HepG2 (cell line): ENCODE measurements at regions not wholly inside any gene's neighbourhood (a gene's known extent, or its start where the extent isn't known, plus 50 kb on each side); places are given as distances from the start of the nearest gene placed in this dataset.

Experiments used
- ATAC-seq: fragments of 200-7000 bp; cut with Tn5 transposase; 3 replicates; pipeline ENCODE4 v1.9.1; 2020; ENCODE audit warnings: mild to moderate bottlenecking, moderate library complexity
- BruUV-seq: library from RNA; stranded (reverse); fragments of 400-500 nt; replicated peaks from 2 replicates; lab custom pipeline; 2021; lab: Mats Ljungman, UMichigan
- CTCF ChIA-PET: fragments of 300-600 bp; formaldehyde crosslinking; extraction: SDS; loops from one replicate; lab custom pipeline; 2021; ENCODE audit warnings: low total read pairs, inconsistent platforms, low intra/inter-chr PET ratio; lab: Yijun Ruan, JAX
- POLR2A ChIA-PET: fragments of 350-600 bp; sonication (Branson Sonifier 250); formaldehyde crosslinking; loops from one replicate; lab custom pipeline; 2020; ENCODE audit warnings: antibody characterized with exemption, inconsistent platforms; lab: Yijun Ruan, JAX
- DNase-seq: peaks from one replicate; pipeline ENCODE4 v3.0.0-alpha.2; 2015; ENCODE audit warnings: low spot score
- FAIRE-seq: peaks from 3 replicates; lab custom pipeline; 2011; peaks lifted over from hg19 to GRCh38; lab: Jason Lieb, UNC
- H2AFZ ChIP-seq: one replicate; pipeline ENCODE4 v1.6.1; 2011; ENCODE audit warnings: low read length, inconsistent platforms
- H3K27ac ChIP-seq: fragments of 300-600 bp; 3 replicates; pipeline ENCODE4 v1.8.0; 2011; ENCODE audit warnings: mixed run types, mild to moderate bottlenecking, mixed read lengths, low read length, inconsistent platforms; ENCODE audit not compliant: insufficient read depth; ENCODE audit errors: extremely low read length
- H3K27me3 ChIP-seq, 2 experiments: fragments of 200-600 bp in 1 of 2; 2 replicates in 1 of 2; 3 replicates in 1 of 2; pipeline versions ENCODE4 v1.6.0 to v1.8.0; 2011; ENCODE audit warnings: low read length in 2 of 2, mild to moderate bottlenecking in 2 of 2, moderate library complexity in 2 of 2, inconsistent platforms in 1 of 2; ENCODE audit not compliant: insufficient read depth in 2 of 2, control insufficient read depth in 1 of 2
- H3K36me3 ChIP-seq, 2 experiments: fragments of 200-600 bp in 1 of 2; replicated peaks in 1 of 2; 2 replicates in 1 of 2; 3 replicates in 1 of 2; pipeline versions ENCODE4 v1.5.1 to v1.8.0; 2011; ENCODE audit warnings: low read length in 2 of 2, inconsistent platforms in 1 of 2; ENCODE audit not compliant: insufficient read depth in 2 of 2, control insufficient read depth in 1 of 2
- H3K4me1 ChIP-seq: 2 replicates; pipeline ENCODE4 v1.5.1; 2012; ENCODE audit warnings: low read length, inconsistent platforms; ENCODE audit not compliant: insufficient read depth
- H3K4me2 ChIP-seq: 2 replicates; pipeline ENCODE4 v1.6.0; 2011; ENCODE audit warnings: low read depth, low read length, inconsistent platforms
- H3K4me3 ChIP-seq, 3 experiments: fragments of 200-600 bp in 1 of 3; sonication (generic), shearing (Covaris generic) in 1 of 3; replicated peaks in 1 of 3; 2 replicates each; pipeline ENCODE4 v1.5.1; 2011 to 2016; ENCODE audit warnings: low read length in 3 of 3, inconsistent platforms in 2 of 3, low read depth in 2 of 3, mild to moderate bottlenecking in 2 of 3, control low read depth in 1 of 3, mixed read lengths in 1 of 3; ENCODE audit not compliant: insufficient read depth in 1 of 3
- H3K79me2 ChIP-seq: one replicate; pipeline ENCODE4 v1.6.1; 2011; ENCODE audit warnings: low read length, inconsistent platforms; ENCODE audit not compliant: insufficient read depth
- H3K9ac ChIP-seq: 2 replicates; pipeline ENCODE4 v1.6.0; 2011; ENCODE audit warnings: mild to moderate bottlenecking, low read depth, low read length, inconsistent platforms; ENCODE audit not compliant: insufficient read depth
- H3K9me3 ChIP-seq: 2 replicates; pipeline ENCODE4 v1.5.1; 2012; ENCODE audit warnings: mild to moderate bottlenecking, low read length
- H4K20me1 ChIP-seq: 2 replicates; pipeline ENCODE4 v1.6.0; 2011; ENCODE audit warnings: inconsistent platforms, mild to moderate bottlenecking, low read length, moderate library complexity; ENCODE audit not compliant: insufficient read depth
- DR1 ChIP-seq: sonication (generic); formaldehyde crosslinking; IDR thresholded peaks from 2 replicates; pipeline ENCODE4 v1.8.0; 2021; ENCODE audit warnings: mild to moderate bottlenecking, missing genetic modification reagents, inconsistent platforms
- FOXA1 ChIP-seq, 2 experiments: fragments of 450-650 bp in 1 of 2; sonication (generic) in 1 of 2; formaldehyde crosslinking in 1 of 2; IDR thresholded peaks; 2 replicates each; pipeline versions ENCODE4 v1.4.0 to v1.6.1; 2016 to 2020; ENCODE audit warnings: missing genetic modification reagents in 1 of 2
- MEIS1 ChIP-seq: sonication (generic); formaldehyde crosslinking; IDR thresholded peaks from 2 replicates; pipeline ENCODE4 v1.9.0; 2021; ENCODE audit warnings: mild to moderate bottlenecking, missing genetic modification reagents, moderate library complexity, borderline replicate concordance
- RAD51 ChIP-seq: fragments of 450-650 bp; IDR thresholded peaks from 2 replicates; pipeline ENCODE4 v1.6.1; 2016; ENCODE audit warnings: borderline replicate concordance
- ZFP90 ChIP-seq: sonication (generic); formaldehyde crosslinking; IDR thresholded peaks from 2 replicates; pipeline ENCODE4 v1.8.0; 2022; ENCODE audit warnings: missing genetic modification reagents, mild to moderate bottlenecking, inconsistent platforms, borderline replicate concordance
- ZNF143 ChIP-seq: sonication (generic); formaldehyde crosslinking; IDR thresholded peaks from 2 replicates; pipeline ENCODE4 v1.4.0; 2020; ENCODE audit warnings: missing genetic modification reagents
- WGBS: methylation state at CpG from one replicate; pipeline ENCODE4 v1.1.6; 2017; ENCODE audit warnings: low lambda C conversion rate; 5-methylcytosine and 5-hydroxymethylcytosine counted together
- in situ Hi-C: cut with HindIII; loops from 2 replicates; pipeline ENCODE4 v1.10.0; 2017; ENCODE audit warnings: low pct_unique_long_range_greater_than_20kb; ENCODE audit not compliant: extremely low pct_ligation_motif_present
- intact Hi-C: fragments of 100-400 bp; cut with micrococcal nuclease; formaldehyde crosslinking; loops from one replicate; pipeline ENCODE4 v1.10.0; 2022; ENCODE audit not compliant: unreplicated experiment
- TF ChIP-seq, protein P1 (sequence below): IDR thresholded peaks from 2 replicates; pipeline ENCODE4 v1.6.1; 2012; ENCODE audit warnings: low read depth, low read length, improper control_type of control experiment
- TF ChIP-seq, protein P2 (sequence below), 2 experiments: sonication (generic) in 1 of 2; formaldehyde crosslinking in 1 of 2; IDR thresholded peaks; 2 replicates each; pipeline versions ENCODE4 v1.5.1 to v1.6.1; 2011 to 2020; ENCODE audit warnings: borderline replicate concordance in 1 of 2, low read depth in 1 of 2, low read length in 1 of 2, mild to moderate bottlenecking in 1 of 2, missing genetic modification reagents in 1 of 2, moderate library complexity in 1 of 2
- TF ChIP-seq, protein P3 (sequence below): sonication (generic); formaldehyde crosslinking; IDR thresholded peaks from 2 replicates; pipeline ENCODE4 v1.4.0; 2020; ENCODE audit warnings: missing genetic modification reagents, borderline replicate concordance

DNA sequence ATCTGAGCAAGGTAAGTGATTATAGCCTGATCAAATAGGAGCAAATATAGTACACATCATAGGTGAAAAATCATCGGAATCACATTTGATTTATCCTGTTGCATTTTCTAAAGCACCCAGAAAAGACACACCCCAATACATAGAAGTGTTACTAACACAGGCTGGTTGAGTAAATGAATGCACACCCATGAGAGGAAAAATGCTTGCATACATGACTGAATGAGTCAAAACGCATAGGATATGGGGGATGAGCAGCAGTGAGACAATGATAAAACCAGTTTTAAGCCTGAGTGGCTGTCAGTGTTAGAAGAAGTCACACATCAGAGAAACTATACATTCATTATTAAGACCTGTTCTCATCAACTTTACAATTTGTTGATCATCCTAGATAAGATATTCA, 449.6 kb upstream of the CDH20 start:
- intact Hi-C loops = no loop called here
- Histone ChIP-seq H3K4me2 (no peak overlapping the region), H3K4me1 (no peaks in the 10 kb centered on the region), H3K9me3 (no peaks in the 10 kb centered on the region), H3K9ac (no peak overlapping the region), H3K27me3 (no peaks in the 10 kb centered on the region), H3K79me2 (no peaks in the 10 kb centered on the region), H2AFZ (no peak overlapping the region), H3K27ac (no peak overlapping the region), H3K36me3 (no peaks in the 10 kb centered on the region), H4K20me1 (no peaks in the 10 kb centered on the region), H3K4me3 (no peak overlapping the region)
- FAIRE-seq (no peak), DNase-seq (no peak), ATAC-seq (no peak)
- TF ChIP-seq, protein P1, sequence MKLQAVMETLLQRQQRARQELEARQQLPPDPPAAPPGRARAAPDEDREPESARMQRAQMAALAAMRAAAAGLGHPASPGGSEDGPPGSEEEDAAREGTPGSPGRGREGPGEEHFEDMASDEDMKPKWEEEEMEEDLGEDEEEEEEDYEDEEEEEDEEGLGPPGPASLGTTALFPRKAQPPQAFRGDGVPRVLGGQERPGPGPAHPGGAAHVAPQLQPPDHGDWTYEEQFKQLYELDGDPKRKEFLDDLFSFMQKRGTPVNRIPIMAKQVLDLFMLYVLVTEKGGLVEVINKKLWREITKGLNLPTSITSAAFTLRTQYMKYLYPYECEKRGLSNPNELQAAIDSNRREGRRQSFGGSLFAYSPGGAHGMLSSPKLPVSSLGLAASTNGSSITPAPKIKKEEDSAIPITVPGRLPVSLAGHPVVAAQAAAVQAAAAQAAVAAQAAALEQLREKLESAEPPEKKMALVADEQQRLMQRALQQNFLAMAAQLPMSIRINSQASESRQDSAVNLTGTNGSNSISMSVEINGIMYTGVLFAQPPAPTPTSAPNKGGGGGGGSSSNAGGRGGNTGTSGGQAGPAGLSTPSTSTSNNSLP = no peak
- no peak for TF ChIP-seq DR1 (CRISPR knock-in tag)
- no peak for TF ChIP-seq MEIS1 (CRISPR knock-in tag)
- 29% methylated on average over 2 of the region's 2 CpGs for WGBS
- no TSS peak for BruUV-seq
- CTCF ChIA-PET = no interaction called here
- POLR2A ChIA-PET = no interaction called here
- in situ Hi-C loops = no loop called here

DNA sequence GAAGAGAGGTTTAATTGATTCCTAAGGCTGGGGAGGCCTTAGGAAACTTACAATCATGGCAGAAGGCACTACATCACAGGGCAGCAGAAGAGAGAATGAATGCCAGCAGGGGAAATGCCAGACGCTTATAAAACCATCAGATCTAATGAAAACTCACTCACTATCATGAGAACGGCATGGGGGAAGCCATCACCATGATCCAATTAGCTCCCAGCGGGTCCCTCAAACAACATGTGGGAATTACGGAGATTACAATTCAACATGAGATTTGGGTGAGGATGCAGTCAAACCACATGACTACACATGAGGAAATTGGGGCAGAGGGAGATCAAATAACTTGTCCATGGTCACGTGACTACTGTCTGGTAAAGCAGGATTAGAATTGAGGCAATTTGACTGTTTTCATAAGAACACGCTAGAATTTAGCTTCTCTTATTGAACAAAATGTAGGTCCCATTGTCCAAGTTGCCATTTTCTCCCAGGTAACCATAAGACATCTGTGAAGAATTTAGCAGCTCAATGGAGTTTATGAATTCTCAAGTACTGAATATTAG, 445.1 kb upstream of the CDH20 start:
- in situ Hi-C loops = no loop called here
- POLR2A ChIA-PET = no interaction called here
- H3K79me2 ChIP-seq = no peaks in the 10 kb centered on the region
- H3K36me3 ChIP-seq = no peaks in the 10 kb centered on the region
- no peak overlapping the region for H3K9ac ChIP-seq
- FAIRE-seq (no peak), DNase-seq (no peak), ATAC-seq (no peak)
- H3K4me1 ChIP-seq = no peaks in the 10 kb centered on the region
- no TSS peak for BruUV-seq
- no peak overlapping the region for H3K4me2 ChIP-seq
- no peaks in the 10 kb centered on the region for H4K20me1 ChIP-seq
- no peak overlapping the region for H3K4me3 ChIP-seq
- H3K27me3 ChIP-seq = no peaks in the 10 kb centered on the region
- H3K27ac ChIP-seq = no peak overlapping the region
- WGBS = 6% methylated on average over 6 of the region's 6 CpGs
- H2AFZ ChIP-seq = no peak overlapping the region
- H3K9me3 ChIP-seq = no peaks in the 10 kb centered on the region
- CTCF ChIA-PET = no interaction called here
- intact Hi-C loops = no loop called here
- no peak for TF ChIP-seq FOXA1 (IDR thresholded peaks at IDR 0.05)
- no peak for TF ChIP-seq FOXA1 (CRISPR knock-in tag; IDR thresholded peaks at IDR 0.05)
- TF ChIP-seq, protein P2, sequence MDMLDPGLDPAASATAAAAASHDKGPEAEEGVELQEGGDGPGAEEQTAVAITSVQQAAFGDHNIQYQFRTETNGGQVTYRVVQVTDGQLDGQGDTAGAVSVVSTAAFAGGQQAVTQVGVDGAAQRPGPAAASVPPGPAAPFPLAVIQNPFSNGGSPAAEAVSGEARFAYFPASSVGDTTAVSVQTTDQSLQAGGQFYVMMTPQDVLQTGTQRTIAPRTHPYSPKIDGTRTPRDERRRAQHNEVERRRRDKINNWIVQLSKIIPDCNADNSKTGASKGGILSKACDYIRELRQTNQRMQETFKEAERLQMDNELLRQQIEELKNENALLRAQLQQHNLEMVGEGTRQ (IDR thresholded peaks at IDR 0.05; ENCODE audit: low read depth, low read length) = peak; percentile 71
- TF ChIP-seq, protein P2 (CRISPR knock-in tag; IDR thresholded peaks at IDR 0.05; ENCODE audit: borderline replicate concordance) = no peak
- no peak for TF ChIP-seq ZNF143 (CRISPR knock-in tag)
- TF ChIP-seq, protein P3, sequence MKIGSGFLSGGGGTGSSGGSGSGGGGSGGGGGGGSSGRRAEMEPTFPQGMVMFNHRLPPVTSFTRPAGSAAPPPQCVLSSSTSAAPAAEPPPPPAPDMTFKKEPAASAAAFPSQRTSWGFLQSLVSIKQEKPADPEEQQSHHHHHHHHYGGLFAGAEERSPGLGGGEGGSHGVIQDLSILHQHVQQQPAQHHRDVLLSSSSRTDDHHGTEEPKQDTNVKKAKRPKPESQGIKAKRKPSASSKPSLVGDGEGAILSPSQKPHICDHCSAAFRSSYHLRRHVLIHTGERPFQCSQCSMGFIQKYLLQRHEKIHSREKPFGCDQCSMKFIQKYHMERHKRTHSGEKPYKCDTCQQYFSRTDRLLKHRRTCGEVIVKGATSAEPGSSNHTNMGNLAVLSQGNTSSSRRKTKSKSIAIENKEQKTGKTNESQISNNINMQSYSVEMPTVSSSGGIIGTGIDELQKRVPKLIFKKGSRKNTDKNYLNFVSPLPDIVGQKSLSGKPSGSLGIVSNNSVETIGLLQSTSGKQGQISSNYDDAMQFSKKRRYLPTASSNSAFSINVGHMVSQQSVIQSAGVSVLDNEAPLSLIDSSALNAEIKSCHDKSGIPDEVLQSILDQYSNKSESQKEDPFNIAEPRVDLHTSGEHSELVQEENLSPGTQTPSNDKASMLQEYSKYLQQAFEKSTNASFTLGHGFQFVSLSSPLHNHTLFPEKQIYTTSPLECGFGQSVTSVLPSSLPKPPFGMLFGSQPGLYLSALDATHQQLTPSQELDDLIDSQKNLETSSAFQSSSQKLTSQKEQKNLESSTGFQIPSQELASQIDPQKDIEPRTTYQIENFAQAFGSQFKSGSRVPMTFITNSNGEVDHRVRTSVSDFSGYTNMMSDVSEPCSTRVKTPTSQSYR (CRISPR knock-in tag) = no peak
- TF ChIP-seq ZFP90 (CRISPR knock-in tag) = no peak
- peak; percentile 81 for TF ChIP-seq RAD51
